ENCODE measurements at regions not wholly inside any gene's neighbourhood (a gene's known extent, or its start where the extent isn't known, plus 50 kb on each side); places are given as distances from the start of the nearest gene placed in this dataset.

DNA sequence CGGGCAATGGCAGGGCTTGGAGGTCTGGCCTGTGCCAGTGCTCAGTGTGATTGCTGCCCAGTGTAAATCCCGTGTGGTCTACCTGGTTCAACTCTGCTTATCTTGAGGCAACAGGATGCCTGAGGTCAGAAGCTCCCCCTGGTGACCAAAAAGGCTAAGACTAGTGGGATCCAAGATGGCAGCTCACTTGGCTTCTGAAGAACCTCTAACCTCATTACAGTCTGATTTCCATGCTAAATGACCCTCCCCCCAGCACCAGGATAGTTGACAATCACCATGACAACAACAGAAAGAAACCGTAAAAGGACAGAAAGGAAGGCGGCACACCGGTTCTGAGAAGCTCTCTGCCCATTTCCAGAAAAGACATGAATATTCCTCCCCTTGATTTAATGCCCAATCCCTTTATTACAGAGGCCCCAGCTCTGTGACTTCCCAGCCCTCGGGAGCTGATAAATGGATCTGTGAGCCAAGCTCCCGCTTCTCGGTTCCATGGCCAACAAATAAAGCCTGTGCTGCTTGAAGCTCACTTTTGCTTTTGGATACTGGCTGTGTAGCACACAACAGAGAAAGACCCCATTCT lies 398.4 kb downstream of the CTTN start:
- H3K27me3 ChIP-seq, result no peaks in the 10 kb centered on the region
- H2AFZ ChIP-seq, result no peak overlapping the region
- H3K36me3 ChIP-seq (replicated peaks; ENCODE audit: insufficient read depth, low read depth), result no peaks in the 10 kb centered on the region
- H3K9me2 ChIP-seq (replicated peaks; ENCODE audit: insufficient read depth), result no peaks in the 10 kb centered on the region
- 90% methylated on average over 8 of the region's 8 CpGs for WGBS (ENCODE audit: low lambda C conversion rate, missing lambda C conversion rate)
- DNase-seq (ENCODE audit: low spot score), result no peak
- no peaks in the 10 kb centered on the region for H4K20me1 ChIP-seq (ENCODE audit: insufficient read depth, poor library complexity, severe bottlenecking)
- H3K9me3 ChIP-seq (ENCODE audit: low read depth), result peaks cover 3% of the 10 kb centered on the region
- TF ChIP-seq EZH2phosphoT487 (IDR thresholded peaks at IDR 0.05; ENCODE audit: low read depth, severe bottlenecking, unreplicated experiment), result no peak
- TF ChIP-seq EZH2 (IDR thresholded peaks at IDR 0.05; ENCODE audit: borderline replicate concordance), result no peak
- TF ChIP-seq CTCF (IDR thresholded peaks at IDR 0.05; ENCODE audit: poor library complexity), result no peak
- no peak overlapping the region for H3K4me3 ChIP-seq
- no peak overlapping the region for H3K27ac ChIP-seq
- H3K79me2 ChIP-seq, result no peaks in the 10 kb centered on the region
- no peak overlapping the region for H3K4me2 ChIP-seq
- no peaks in the 10 kb centered on the region for H3K4me1 ChIP-seq (ENCODE audit: insufficient read depth)

GRCh38 chr11:70798296-70798695 lies 400.0 kb downstream of the CTTN start:
- Histone ChIP-seq H3K9me3 (ENCODE audit: low read depth) (peaks cover 3% of the 10 kb centered on the region), H3K4me1 (ENCODE audit: insufficient read depth) (no peaks in the 10 kb centered on the region), H3K79me2 (no peaks in the 10 kb centered on the region), H2AFZ (no peak overlapping the region), H3K4me2 (no peak overlapping the region), H3K27me3 (no peaks in the 10 kb centered on the region), H3K36me3 (replicated peaks; ENCODE audit: insufficient read depth, low read depth) (no peaks in the 10 kb centered on the region), H3K27ac (no peak overlapping the region), H4K20me1 (ENCODE audit: insufficient read depth, poor library complexity, severe bottlenecking) (no peaks in the 10 kb centered on the region), H3K9me2 (replicated peaks; ENCODE audit: insufficient read depth) (no peaks in the 10 kb centered on the region), H3K4me3 (no peak overlapping the region)
- TF ChIP-seq EZH2 (IDR thresholded peaks at IDR 0.05; ENCODE audit: borderline replicate concordance) (no peak), EZH2phosphoT487 (IDR thresholded peaks at IDR 0.05; ENCODE audit: low read depth, severe bottlenecking, unreplicated experiment) (no peak), CTCF (IDR thresholded peaks at IDR 0.05; ENCODE audit: poor library complexity) (no peak)
- WGBS (ENCODE audit: low lambda C conversion rate, missing lambda C conversion rate), result 95% methylated on average over 26 of the region's 26 CpGs
- DNase-seq (ENCODE audit: low spot score), result no peak

- Histone ChIP-seq H3K4me1 (ENCODE audit: insufficient read depth) (no peaks in the 10 kb centered on the region), H3K36me3 (replicated peaks; ENCODE audit: insufficient read depth, low read depth) (no peaks in the 10 kb centered on the region), H3K4me2 (no peak overlapping the region), H3K27me3 (no peaks in the 10 kb centered on the region), H2AFZ (no peak overlapping the region), H3K27ac (no peak overlapping the region), H3K9me3 (ENCODE audit: low read depth) (no peaks in the 10 kb centered on the region), H4K20me1 (ENCODE audit: insufficient read depth, poor library complexity, severe bottlenecking) (no peaks in the 10 kb centered on the region), H3K79me2 (no peaks in the 10 kb centered on the region), H3K4me3 (no peak overlapping the region), H3K9me2 (replicated peaks; ENCODE audit: insufficient read depth) (no peaks in the 10 kb centered on the region)
- DNase-seq (ENCODE audit: low spot score), result no peak
- WGBS (ENCODE audit: low lambda C conversion rate, missing lambda C conversion rate), result 89% methylated on average over 6 of the region's 6 CpGs
- TF ChIP-seq CTCF (IDR thresholded peaks at IDR 0.05; ENCODE audit: poor library complexity) (no peak), EZH2phosphoT487 (IDR thresholded peaks at IDR 0.05; ENCODE audit: low read depth, severe bottlenecking, unreplicated experiment) (no peak), EZH2 (IDR thresholded peaks at IDR 0.05; ENCODE audit: borderline replicate concordance) (no peak)
Measured at GRCh38 chr11:70799386-70799785, 401.1 kb downstream of the CTTN start.

GRCh38 chr11:70802185-70802584 lies 403.9 kb downstream of the CTTN start:
- Histone ChIP-seq H3K4me3 (no peak overlapping the region), H3K79me2 (no peaks in the 10 kb centered on the region), H2AFZ (no peak overlapping the region), H3K27me3 (no peaks in the 10 kb centered on the region), H3K36me3 (replicated peaks; ENCODE audit: insufficient read depth, low read depth) (no peaks in the 10 kb centered on the region), H3K4me1 (ENCODE audit: insufficient read depth) (no peaks in the 10 kb centered on the region), H3K4me2 (no peak overlapping the region), H3K27ac (no peak overlapping the region), H4K20me1 (ENCODE audit: insufficient read depth, poor library complexity, severe bottlenecking) (no peaks in the 10 kb centered on the region), H3K9me2 (replicated peaks; ENCODE audit: insufficient read depth) (no peaks in the 10 kb centered on the region), H3K9me3 (ENCODE audit: low read depth) (no peaks in the 10 kb centered on the region)
- DNase-seq (ENCODE audit: low spot score), result no peak
- 93% methylated on average over 8 of the region's 8 CpGs for WGBS (ENCODE audit: low lambda C conversion rate, missing lambda C conversion rate)
- TF ChIP-seq EZH2 (IDR thresholded peaks at IDR 0.05; ENCODE audit: borderline replicate concordance) (no peak), EZH2phosphoT487 (IDR thresholded peaks at IDR 0.05; ENCODE audit: low read depth, severe bottlenecking, unreplicated experiment) (no peak), CTCF (IDR thresholded peaks at IDR 0.05; ENCODE audit: poor library complexity) (no peak)
